RWPE2 (cell line): ENCODE measurements at regions not wholly inside any gene's neighbourhood (a gene's known extent, or its start where the extent isn't known, plus 50 kb on each side); places are given as distances from the start of the nearest gene placed in this dataset.

ENCODE experiments used
- ATAC-seq: fragments of 200-7000 bp; cut with Tn5 transposase; 3 replicates; pipeline ENCODE4 v1.9.1; 2021; ENCODE audit warnings: low read depth
- DNase-seq: peaks from one replicate; pipeline ENCODE4 v3.0.0-alpha.2; 2020; ENCODE audit warnings: low spot score
- H3K27ac ChIP-seq: fragments of 450-650 bp; 2 replicates; pipeline ENCODE4 v1.5.1; 2017; ENCODE audit warnings: mild to moderate bottlenecking; ENCODE audit not compliant: poor library complexity, severe bottlenecking
- H3K27me3 ChIP-seq: fragments of 250-450 bp; sonication (Bioruptor Pico); 2 replicates; pipeline ENCODE4 v1.5.1; 2021; ENCODE audit warnings: mild to moderate bottlenecking, moderate library complexity; ENCODE audit not compliant: insufficient read depth, poor library complexity, severe bottlenecking
- H3K36me3 ChIP-seq: fragments of 250-450 bp; sonication (Bioruptor Pico); 2 replicates; pipeline ENCODE4 v1.5.1; 2020; ENCODE audit warnings: low read depth, mild to moderate bottlenecking, moderate library complexity
- H3K4me1 ChIP-seq: fragments of 250-450 bp; sonication (Bioruptor Pico); 2 replicates; pipeline ENCODE4 v1.5.1; 2021; ENCODE audit warnings: mild to moderate bottlenecking, moderate library complexity; ENCODE audit not compliant: insufficient read depth, poor library complexity, severe bottlenecking
- H3K4me3 ChIP-seq: fragments of 250-450 bp; sonication (Bioruptor Pico); 2 replicates; pipeline ENCODE4 v1.5.1; 2021; ENCODE audit warnings: mild to moderate bottlenecking, moderate library complexity; ENCODE audit not compliant: severe bottlenecking
- H3K9me3 ChIP-seq: fragments of 250-450 bp; sonication (Bioruptor Pico); 2 replicates; pipeline ENCODE4 v1.5.1; 2021; ENCODE audit warnings: mild to moderate bottlenecking, moderate library complexity; ENCODE audit not compliant: severe bottlenecking
- CTCF ChIP-seq: fragments of 450-650 bp; IDR thresholded peaks from one replicate; pipeline ENCODE4 v1.5.1; 2017; ENCODE audit warnings: mild to moderate bottlenecking, moderate library complexity; ENCODE audit not compliant: poor library complexity, severe bottlenecking

- DNase-seq (peak; percentile 97), ATAC-seq (peak; percentile 92)
- Histone ChIP-seq H3K36me3 (no peaks in the 10 kb centered on the region), H3K4me1 (peaks cover 36% of the 10 kb centered on the region), H3K27ac (peak overlapping the region; percentile 73), H3K27me3 (no peaks in the 10 kb centered on the region), H3K4me3 (no peak overlapping the region), H3K9me3 (peaks cover 2% of the 10 kb centered on the region)
- no peak for TF ChIP-seq CTCF
These were observed 99.7 kb upstream of the LIPC start for GRCh38 chr15:58331913-58332675.

- no peak overlapping the region for H3K4me3 ChIP-seq
These were observed 99.0 kb upstream of the LIPC start for GRCh38 chr15:58332676-58333400.

GRCh38 chr15:58334803-58335202 lies 97.0 kb upstream of the LIPC start:
- H3K27ac ChIP-seq, result no peak overlapping the region
- no peak overlapping the region for H3K4me3 ChIP-seq
- H3K27me3 ChIP-seq, result no peaks in the 10 kb centered on the region
- no peaks in the 10 kb centered on the region for H3K9me3 ChIP-seq
- DNase-seq, result no peak
- ATAC-seq, result no peak
- no peak for TF ChIP-seq CTCF
- no peaks in the 10 kb centered on the region for H3K36me3 ChIP-seq
- peaks cover 32% of the 10 kb centered on the region for H3K4me1 ChIP-seq

More at GRCh38 chr15:58332676-58333400, 99.0 kb upstream of the LIPC start:
- H3K27me3 ChIP-seq, result no peaks in the 10 kb centered on the region
- no peak; the same call in 2 of the 3 replicates for ATAC-seq
- H3K27ac ChIP-seq, result peak overlapping the region; percentile 73
- H3K36me3 ChIP-seq, result no peaks in the 10 kb centered on the region
- no peak for DNase-seq
- H3K4me1 ChIP-seq, result peaks cover 36% of the 10 kb centered on the region
- TF ChIP-seq CTCF, result no peak
- H3K9me3 ChIP-seq, result peaks cover 2% of the 10 kb centered on the region

- H3K36me3 ChIP-seq, result no peaks in the 10 kb centered on the region
- H3K9me3 ChIP-seq, result no peaks in the 10 kb centered on the region
- DNase-seq, result no peak
- H3K4me3 ChIP-seq, result no peak overlapping the region
- H3K27me3 ChIP-seq, result no peaks in the 10 kb centered on the region
- peaks cover 19% of the 10 kb centered on the region for H3K4me1 ChIP-seq
- no peak for ATAC-seq
- no peak for TF ChIP-seq CTCF
- no peak overlapping the region for H3K27ac ChIP-seq
These were observed 95.6 kb upstream of the LIPC start for GRCh38 chr15:58336161-58336560.

- H3K27ac ChIP-seq, result no peak overlapping the region
- no peak overlapping the region for H3K4me3 ChIP-seq
- ATAC-seq, result peak; percentile 83
- H3K27me3 ChIP-seq, result no peaks in the 10 kb centered on the region
- no peak for DNase-seq
- no peak for TF ChIP-seq CTCF
- H3K9me3 ChIP-seq, result no peaks in the 10 kb centered on the region
- no peaks in the 10 kb centered on the region for H3K36me3 ChIP-seq
- H3K4me1 ChIP-seq, result no peaks in the 10 kb centered on the region
These were observed 91.6 kb upstream of the LIPC start for GRCh38 chr15:58340176-58340575.
